EH (cell line): ENCODE measurements at regions not wholly inside any gene's neighbourhood (a gene's known extent, or its start where the extent isn't known, plus 50 kb on each side); places are given as distances from the start of the nearest gene placed in this dataset.

Source experiments
- DNase-seq: peaks from one replicate; pipeline ENCODE4 v3.0.0-alpha.2; 2015; ENCODE audit warnings: low read depth

DNA sequence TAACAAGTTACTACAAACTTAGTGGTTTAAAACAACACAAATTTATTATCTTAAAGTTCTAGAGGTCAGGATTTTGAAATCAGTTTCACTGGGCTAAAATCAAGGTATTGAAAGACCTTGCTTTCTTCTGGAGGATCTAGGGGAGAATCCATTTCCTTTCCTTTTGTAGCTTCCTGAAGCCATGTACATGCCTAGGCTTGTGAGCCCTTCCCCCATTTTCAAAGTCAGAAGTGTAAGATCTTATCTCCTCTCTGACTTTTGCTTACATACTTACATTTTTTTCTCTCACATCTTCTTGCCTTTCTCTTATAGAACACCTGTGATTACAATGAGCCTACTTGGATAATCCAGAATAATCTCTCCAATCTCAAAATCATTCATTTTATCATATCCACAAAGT, 78.7 kb upstream of the MBOAT2 start:
- no peak for DNase-seq

DNA sequence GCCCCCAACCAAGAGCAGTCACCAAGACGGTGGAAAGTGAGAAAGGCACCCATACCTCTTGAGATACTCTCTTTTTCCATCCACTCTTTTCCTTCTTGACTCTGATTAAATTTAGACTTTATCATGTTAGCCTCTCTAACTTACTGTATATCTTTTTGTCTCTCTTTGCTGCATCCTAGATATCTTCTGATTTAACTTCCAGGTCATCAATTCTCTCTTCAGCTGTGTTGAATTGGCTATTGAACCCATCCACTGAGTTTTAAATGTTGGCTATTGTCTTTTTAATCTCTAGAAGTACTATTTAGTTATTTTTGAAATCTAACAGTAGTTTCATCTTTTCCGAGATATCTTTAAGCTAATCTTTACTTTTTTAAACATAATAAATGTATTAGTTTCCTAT, 78.3 kb upstream of the MBOAT2 start:
- DNase-seq, result no peak

DNA sequence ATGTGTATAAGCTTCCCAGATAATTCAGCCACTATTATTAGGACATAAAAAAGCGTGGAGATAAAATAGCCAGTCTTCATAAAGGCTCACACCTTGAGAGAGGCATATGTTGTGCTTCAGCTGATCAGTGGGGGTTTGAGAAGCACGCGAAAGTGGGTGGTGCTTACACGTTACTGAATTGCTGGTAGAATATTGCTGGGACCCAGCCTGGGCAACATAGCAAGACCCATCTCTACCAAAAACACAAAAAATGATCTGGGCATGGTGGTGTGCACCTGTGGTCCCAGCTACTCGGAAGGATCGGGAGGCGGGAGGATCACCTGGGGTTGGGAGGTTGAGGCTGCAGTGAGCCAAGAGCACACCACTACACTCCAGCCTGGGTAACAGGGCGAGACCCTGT, 74.9 kb upstream of the MBOAT2 start:
- DNase-seq, result no peak

DNA sequence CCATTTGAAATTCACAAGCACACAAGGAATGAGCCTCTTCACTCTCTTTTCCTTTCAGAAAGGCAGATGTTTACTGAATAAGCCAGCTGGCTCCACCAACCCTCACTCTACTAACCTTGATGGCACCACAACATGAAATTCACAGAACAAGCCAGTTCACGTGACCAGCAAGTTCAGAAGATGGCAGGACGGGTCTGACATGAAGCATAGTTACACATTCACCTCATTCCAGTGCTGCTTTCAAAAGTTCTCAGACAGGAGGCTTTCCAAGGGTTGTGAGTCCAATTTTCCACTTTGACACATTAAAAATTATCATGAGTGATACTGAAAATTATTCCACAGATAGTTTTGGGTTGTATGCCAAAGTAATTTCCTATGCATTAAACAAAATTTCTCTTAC, 74.2 kb upstream of the MBOAT2 start:
- no peak for DNase-seq

DNA sequence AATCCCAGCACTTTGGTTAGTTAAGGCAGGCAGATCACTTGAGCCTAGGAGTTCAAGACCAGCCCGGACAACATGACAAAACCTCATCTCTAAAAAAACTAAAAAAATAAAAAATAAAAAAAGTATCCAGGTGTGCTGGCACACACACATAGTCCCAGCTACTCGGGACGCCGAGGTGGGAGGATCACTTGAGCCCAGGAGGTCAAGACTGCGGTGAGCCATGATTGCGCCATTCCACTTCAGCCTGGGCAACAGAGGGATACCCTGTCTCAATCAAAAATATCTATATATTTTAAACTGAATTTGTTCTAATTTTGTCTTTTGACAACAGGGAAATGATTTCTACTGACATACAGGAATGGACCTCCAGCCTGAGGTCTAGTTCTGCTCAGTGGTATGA, 73.3 kb upstream of the MBOAT2 start:
- no peak for DNase-seq

- no peak for DNase-seq
These were observed 72.7 kb upstream of the MBOAT2 start for GRCh38 chr2:9076210-9076609.

GRCh38 chr2:9074930-9075329, 71.4 kb upstream of the MBOAT2 start:
- DNase-seq, result no peak

DNA sequence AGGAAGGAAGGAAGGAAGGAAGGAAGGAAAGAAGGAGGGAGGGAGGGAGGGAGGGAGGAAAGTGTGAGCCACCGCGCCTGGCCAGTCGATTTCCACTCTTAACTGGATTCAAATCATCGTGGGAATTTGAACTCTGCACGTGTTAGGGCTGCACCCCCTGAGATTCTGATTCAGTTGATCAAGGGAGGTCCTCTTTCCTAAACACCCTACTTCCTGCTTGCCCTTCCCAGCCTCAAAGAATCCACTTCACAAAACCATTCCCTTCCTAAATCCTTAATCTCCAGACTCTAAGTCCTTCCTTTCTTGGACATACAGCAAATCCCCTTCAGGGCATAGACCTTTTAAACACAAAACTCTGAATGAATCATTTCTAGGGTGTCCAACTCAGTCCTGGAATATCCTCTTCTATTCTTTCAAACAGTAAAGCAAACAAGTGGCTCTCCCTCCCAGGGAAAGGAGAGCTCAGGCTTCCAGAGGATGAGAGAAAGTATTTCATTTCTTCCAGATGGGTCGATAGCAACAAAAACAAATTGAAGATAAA, 68.2 kb upstream of the MBOAT2 start:
- peak; percentile 45 for DNase-seq

- peak; percentile 57 for DNase-seq
These were observed 67.5 kb upstream of the MBOAT2 start for GRCh38 chr2:9071032-9071431.

DNA sequence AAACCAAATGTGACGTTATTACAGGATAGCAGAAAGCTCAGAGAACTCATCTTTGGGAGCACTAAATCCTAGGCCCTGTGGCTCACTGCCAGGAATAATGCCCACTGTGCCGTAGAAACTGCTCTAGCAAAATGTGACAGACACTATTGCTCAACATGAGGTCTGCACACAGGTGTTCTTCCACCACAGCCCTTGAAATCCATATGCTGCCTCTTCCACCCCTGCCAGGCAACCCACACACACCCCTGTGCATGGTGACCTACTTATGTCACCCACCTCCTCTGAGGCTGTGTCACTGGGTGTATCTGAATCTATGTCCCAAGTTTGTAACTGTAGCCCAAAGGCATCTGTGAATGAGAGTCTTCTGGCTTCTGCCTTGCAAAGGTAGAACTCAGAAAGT, 66.1 kb upstream of the MBOAT2 start:
- DNase-seq, result no peak

DNA sequence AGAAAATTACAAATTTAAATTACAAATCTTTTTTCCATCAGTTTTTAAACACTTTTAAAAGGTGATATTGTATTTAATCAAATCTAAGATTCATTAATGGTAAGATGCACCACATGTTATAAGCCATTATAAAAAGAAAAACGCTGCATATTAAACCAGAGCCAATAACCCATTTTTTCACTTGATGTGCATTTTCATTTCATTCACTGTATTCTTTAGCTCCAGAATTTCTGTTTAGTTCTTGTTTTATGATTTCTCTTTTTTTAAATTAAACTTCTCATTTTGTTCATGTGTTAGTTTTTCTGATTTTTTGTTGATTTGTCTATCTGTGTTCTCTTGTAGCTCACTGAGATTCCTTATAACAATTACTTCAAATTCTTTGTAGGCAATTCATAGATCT, 62.4 kb upstream of the MBOAT2 start:
- DNase-seq, result no peak

GRCh38 chr2:9063023-9063606, 59.6 kb upstream of the MBOAT2 start:
- DNase-seq, result no peak

GRCh38 chr2:9060819-9061218, 57.3 kb upstream of the MBOAT2 start:
- DNase-seq, result no peak

GRCh38 chr2:9057939-9058761, 54.7 kb upstream of the MBOAT2 start:
- peak; percentile 66 for DNase-seq

GRCh38 chr2:9055471-9055870, 52.0 kb upstream of the MBOAT2 start:
- no peak for DNase-seq

DNA sequence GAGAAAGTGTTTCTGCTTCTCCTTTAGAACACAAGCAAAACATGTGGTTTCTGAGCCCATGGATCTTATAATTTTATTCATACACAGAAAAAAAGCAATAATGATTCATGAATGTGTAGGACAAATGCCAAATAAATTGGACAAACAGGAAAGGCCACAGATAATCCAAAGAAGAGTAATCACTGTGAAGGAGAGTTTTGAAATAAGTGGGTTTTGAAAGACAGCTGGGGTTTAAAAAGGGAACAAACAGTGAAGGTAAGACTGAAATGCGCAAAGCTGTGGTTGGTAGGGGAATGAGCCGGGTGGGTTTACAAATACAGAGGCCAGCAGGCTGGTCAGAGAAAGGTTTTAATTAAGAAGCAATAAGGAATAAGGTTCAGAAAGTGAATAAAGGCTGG, 50.0 kb upstream of the MBOAT2 start:
- DNase-seq, result no peak
